Adrenal gland (tissue), 9 donors: ENCODE measurements at regions not wholly inside any gene's neighbourhood (a gene's known extent, or its start where the extent isn't known, plus 50 kb on each side); places are given as distances from the start of the nearest gene placed in this dataset.

Experiments used
- DNase-seq, 7 donors: peaks; one replicate each; pipeline ENCODE4 v3.0.0-alpha.2; 2019 to 2020
- H3K27ac ChIP-seq, 5 donors: fragments of 200-600 bp; sonication (generic) in 4 of 5; 1 replicate in 3 of 5; 2 replicates in 2 of 5; pipeline versions ENCODE4 v1.5.1 to v1.8.0; 2016 to 2020; ENCODE audit warnings: mild to moderate bottlenecking in 1 of 5
- H3K27me3 ChIP-seq: fragments of 200-600 bp; 2 replicates; pipeline ENCODE4 v1.8.0; 2021
- H3K36me3 ChIP-seq, 2 donors: fragments of 200-600 bp; replicated peaks in 1 of 2; 1 replicate in 1 of 2; 2 replicates in 1 of 2; pipeline versions ENCODE4 v1.5.1 to v1.8.0; 2018 to 2022
- H3K4me1 ChIP-seq, 2 donors: fragments of 200-600 bp; replicated peaks in 1 of 2; 1 replicate in 1 of 2; 2 replicates in 1 of 2; pipeline versions ENCODE4 v1.5.1 to v1.8.0; 2018 to 2021
- H3K4me3 ChIP-seq, 4 donors: fragments of 200-600 bp; sonication (generic) in 3 of 4; one replicate each; pipeline ENCODE4 v1.5.1; 2016 to 2018
- H3K9me3 ChIP-seq, 3 donors: fragments of 200-600 bp; sonication (generic) in 1 of 3; replicated peaks in 1 of 3; 1 replicate in 2 of 3; 2 replicates in 1 of 3; pipeline versions ENCODE4 v1.5.1 to v1.8.0; 2016 to 2021
- POLR2A ChIP-seq, 2 donors: fragments of 450-650 bp; IDR thresholded peaks; one replicate each; pipeline ENCODE4 v1.6.1; 2017; ENCODE audit warnings: antibody characterized with exemption in 2 of 2, mild to moderate bottlenecking in 2 of 2, moderate library complexity in 1 of 2
- WGBS, 4 donors: extraction: QIAGEN DNeasy Blood & Tissue Kit in 2 of 4; methylation state at CpG; one replicate each; pipeline versions ENCODE4 v1.1.5 to v1.1.7; 2013 to 2017; 5-methylcytosine and 5-hydroxymethylcytosine counted together
- intact Hi-C, 2 donors: fragments of 100-400 bp; cut with DNase I; formaldehyde crosslinking; loops; one replicate each; pipeline versions ENCODE4 v1.14.1 to v1.15.0; 2022 to 2023
- TF ChIP-seq, protein P1 (sequence below), 6 experiments: fragments of 450-650 bp in 4 of 6; fragments of 200-600 bp in 2 of 6; sonication (generic) in 1 of 6; IDR thresholded peaks; 1 replicate in 5 of 6; 2 replicates in 1 of 6; pipeline versions ENCODE4 v1.5.1 to v1.8.0; 2016 to 2021; ENCODE audit warnings: antibody characterized with exemption in 6 of 6, mild to moderate bottlenecking in 2 of 6, moderate library complexity in 1 of 6
- donor health status: healthy with polysubstance abuse.
- donor health status: Bipolar disorder and iron deficiency.
- donor health status: DM: yes; HTN: yes; CAD: no.
- donor health status: DM: no; HTN: no; CAD: no.
- donor health status: DM: no; HTN: no; CAD: no.

DNA sequence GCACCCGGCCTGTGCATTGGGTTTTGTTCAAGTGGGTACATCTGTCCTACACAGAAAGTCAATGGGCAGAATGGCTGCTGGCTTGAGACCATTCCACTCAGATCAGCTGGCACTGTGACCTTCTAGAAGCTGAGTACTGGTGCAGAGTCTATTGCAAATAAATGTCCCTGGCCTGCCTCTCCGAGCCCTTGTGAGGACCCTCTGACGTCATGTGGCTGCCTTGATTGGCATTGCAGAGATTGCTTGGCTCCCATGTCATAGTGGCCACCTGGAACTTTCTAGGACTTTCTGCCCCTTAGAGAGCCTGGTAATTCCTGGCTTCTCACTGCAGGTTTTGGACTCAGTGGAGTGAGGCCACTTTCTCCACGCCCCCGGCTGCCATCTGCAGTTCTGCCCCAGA is 211.3 kb downstream of the ENGASE start:
- no peak overlapping the region for H3K4me3 ChIP-seq
- no peaks in the 10 kb centered on the region for H3K36me3 ChIP-seq
- no peak overlapping the region for H3K27ac ChIP-seq
- no peaks in the 10 kb centered on the region for H3K4me1 ChIP-seq
- no peaks in the 10 kb centered on the region for H3K9me3 ChIP-seq
- TF ChIP-seq POLR2A (IDR thresholded peaks at IDR 0.05), result no peak
- TF ChIP-seq, protein P1, sequence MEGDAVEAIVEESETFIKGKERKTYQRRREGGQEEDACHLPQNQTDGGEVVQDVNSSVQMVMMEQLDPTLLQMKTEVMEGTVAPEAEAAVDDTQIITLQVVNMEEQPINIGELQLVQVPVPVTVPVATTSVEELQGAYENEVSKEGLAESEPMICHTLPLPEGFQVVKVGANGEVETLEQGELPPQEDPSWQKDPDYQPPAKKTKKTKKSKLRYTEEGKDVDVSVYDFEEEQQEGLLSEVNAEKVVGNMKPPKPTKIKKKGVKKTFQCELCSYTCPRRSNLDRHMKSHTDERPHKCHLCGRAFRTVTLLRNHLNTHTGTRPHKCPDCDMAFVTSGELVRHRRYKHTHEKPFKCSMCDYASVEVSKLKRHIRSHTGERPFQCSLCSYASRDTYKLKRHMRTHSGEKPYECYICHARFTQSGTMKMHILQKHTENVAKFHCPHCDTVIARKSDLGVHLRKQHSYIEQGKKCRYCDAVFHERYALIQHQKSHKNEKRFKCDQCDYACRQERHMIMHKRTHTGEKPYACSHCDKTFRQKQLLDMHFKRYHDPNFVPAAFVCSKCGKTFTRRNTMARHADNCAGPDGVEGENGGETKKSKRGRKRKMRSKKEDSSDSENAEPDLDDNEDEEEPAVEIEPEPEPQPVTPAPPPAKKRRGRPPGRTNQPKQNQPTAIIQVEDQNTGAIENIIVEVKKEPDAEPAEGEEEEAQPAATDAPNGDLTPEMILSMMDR (IDR thresholded peaks at IDR 0.05), result no peak
- intact Hi-C loops, result no loop called here
- 64 to 73% (median 67%) methylated on average over 5 of the region's 5 CpGs for WGBS, 4 donors
- H3K27me3 ChIP-seq, result peaks cover 17% of the 10 kb centered on the region
- no peak for DNase-seq

DNA sequence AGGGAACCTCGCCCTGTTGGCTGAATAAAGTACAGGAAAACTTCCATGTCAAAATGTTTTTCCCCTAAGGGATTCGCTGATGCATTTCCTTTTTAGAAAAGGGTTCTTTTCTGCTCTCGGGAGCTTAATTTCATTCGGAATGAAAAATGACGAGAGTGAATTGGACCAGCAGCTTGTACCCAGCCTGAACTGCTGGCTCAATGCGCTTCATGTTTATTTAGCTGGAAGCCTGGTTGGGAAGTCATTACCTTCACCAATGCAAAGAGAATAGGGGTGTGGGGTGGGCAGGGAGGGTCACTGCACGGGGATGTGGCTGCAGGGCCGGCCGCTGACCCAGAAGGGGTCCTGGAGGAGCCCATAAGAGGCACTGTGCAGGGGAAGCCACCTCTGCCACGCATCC is 207.7 kb downstream of the ENGASE start:
- 52 to 59% (median 56%) methylated on average over 9 to 10 of the region's 10 CpGs for WGBS, 4 donors
- peaks cover 8% of the 10 kb centered on the region for H3K27me3 ChIP-seq
- H3K9me3 ChIP-seq, result no peaks in the 10 kb centered on the region
- H3K36me3 ChIP-seq, result no peaks in the 10 kb centered on the region
- intact Hi-C loops, result no loop called here
- no peaks in the 10 kb centered on the region for H3K4me1 ChIP-seq
- H3K4me3 ChIP-seq, result no peak overlapping the region
- TF ChIP-seq POLR2A (IDR thresholded peaks at IDR 0.05), result no peak
- TF ChIP-seq, protein P1 (IDR thresholded peaks at IDR 0.05), result no peak
- DNase-seq, result no peak
- H3K27ac ChIP-seq, result no peak overlapping the region

DNA sequence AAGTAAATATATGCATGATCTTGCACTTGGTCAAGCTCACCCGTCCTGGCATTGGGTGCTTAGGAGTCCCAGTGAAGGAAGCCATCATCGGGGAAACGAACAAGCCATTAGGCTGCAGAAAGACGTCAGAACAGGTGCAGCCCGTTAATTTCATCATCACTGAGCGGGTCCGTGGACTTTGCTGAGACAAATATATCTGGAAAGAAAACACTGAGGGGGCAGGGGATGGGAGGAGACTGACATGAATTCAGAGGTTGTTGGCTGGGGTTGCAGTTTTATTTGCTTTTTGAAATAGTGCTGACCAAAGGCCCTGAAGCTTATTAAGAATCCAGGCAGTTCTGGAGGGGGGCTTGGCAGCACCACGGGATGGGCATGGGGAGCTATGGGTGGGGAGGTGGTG is 207.2 kb downstream of the ENGASE start:
- no peak overlapping the region for H3K4me3 ChIP-seq
- 29 to 46% (median 41%) methylated on average over 8 of the region's 8 CpGs for WGBS, 4 donors
- H3K36me3 ChIP-seq, result no peaks in the 10 kb centered on the region
- H3K27ac ChIP-seq, result no peak overlapping the region
- no peak for DNase-seq
- intact Hi-C loops, result no loop called here
- no peaks in the 10 kb centered on the region for H3K4me1 ChIP-seq
- H3K27me3 ChIP-seq, result peaks cover 5% of the 10 kb centered on the region
- TF ChIP-seq POLR2A (IDR thresholded peaks at IDR 0.05), result no peak
- TF ChIP-seq, protein P1 (IDR thresholded peaks at IDR 0.05), result no peak
- no peaks in the 10 kb centered on the region for H3K9me3 ChIP-seq

DNA sequence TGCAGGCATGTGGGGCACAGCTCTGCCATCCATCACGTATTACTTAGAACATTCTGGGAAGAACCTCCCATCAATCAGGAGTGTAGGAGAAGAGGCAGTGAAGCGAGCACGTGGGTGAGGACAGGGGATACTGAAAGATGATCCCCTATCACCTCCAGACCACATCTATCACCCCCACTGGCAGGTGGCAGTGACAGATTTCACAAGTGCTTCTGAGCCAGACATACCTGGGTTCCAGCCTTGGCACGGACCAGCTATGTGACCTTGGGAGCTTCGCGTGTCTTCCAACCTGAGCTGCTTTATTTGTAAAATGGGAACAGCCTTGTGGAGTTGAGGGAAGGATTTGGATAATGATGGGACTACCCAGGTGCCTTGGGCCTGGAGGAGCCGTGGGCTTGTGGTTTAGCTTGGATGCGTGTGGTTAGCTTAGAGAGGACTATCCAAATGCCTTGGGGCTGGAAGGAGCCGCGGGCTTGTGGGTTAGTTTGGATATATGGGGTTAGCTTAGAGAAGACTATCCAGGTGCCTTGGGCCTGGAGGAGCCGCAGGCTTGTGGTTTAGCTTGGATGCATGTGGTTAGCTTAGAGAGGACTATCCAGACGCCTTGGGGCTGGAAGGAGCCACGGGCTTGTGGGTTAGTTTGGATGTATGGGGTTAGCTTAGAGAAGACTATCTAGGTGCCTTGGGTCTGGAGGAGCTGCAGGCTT is 206.4 kb downstream of the ENGASE start:
- H3K27ac ChIP-seq, result no peak overlapping the region
- TF ChIP-seq, protein P1 (IDR thresholded peaks at IDR 0.05), result no peak
- TF ChIP-seq POLR2A (IDR thresholded peaks at IDR 0.05), result no peak
- H3K36me3 ChIP-seq, result no peaks in the 10 kb centered on the region
- H3K27me3 ChIP-seq, result no peaks in the 10 kb centered on the region
- H3K4me3 ChIP-seq, result no peak overlapping the region
- 43 to 52% (median 50%) methylated on average over 13 of the region's 13 CpGs for WGBS, 4 donors
- intact Hi-C loops, result no loop called here
- no peaks in the 10 kb centered on the region for H3K9me3 ChIP-seq
- DNase-seq, result no peak
- H3K4me1 ChIP-seq, result no peaks in the 10 kb centered on the region
